Testis (tissue), 2 donors: ENCODE measurements at regions not wholly inside any gene's neighbourhood (a gene's known extent, or its start where the extent isn't known, plus 50 kb on each side); places are given as distances from the start of the nearest gene placed in this dataset.

Source experiments
- DNase-seq: peaks from one replicate; pipeline ENCODE4 v3.0.0-alpha.2; 2019
- H3K27ac ChIP-seq, 2 donors: fragments of 200-600 bp; sonication (generic); one replicate each; pipeline ENCODE4 v1.5.1; 2019
- H3K27me3 ChIP-seq: fragments of 200-600 bp; sonication (generic); one replicate; pipeline ENCODE4 v1.5.1; 2019
- H3K36me3 ChIP-seq: fragments of 200-600 bp; sonication (generic); one replicate; pipeline ENCODE4 v1.5.1; 2017; ENCODE audit warnings: low read depth; ENCODE audit errors: missing control alignments
- H3K4me1 ChIP-seq: fragments of 200-600 bp; sonication (generic); one replicate; pipeline ENCODE4 v1.5.1; 2019
- H3K4me3 ChIP-seq, 2 donors: fragments of 200-600 bp; sonication (generic); one replicate each; pipeline ENCODE4 v1.5.1; 2017 to 2019
- H3K9me3 ChIP-seq: fragments of 200-600 bp; sonication (generic); one replicate; pipeline ENCODE4 v1.5.1; 2017
- POLR2A ChIP-seq: fragments of 450-650 bp; IDR thresholded peaks from one replicate; pipeline ENCODE4 v1.6.1; 2017; ENCODE audit warnings: antibody characterized with exemption, mild to moderate bottlenecking, moderate library complexity
- WGBS, 2 donors: methylation state at CpG; one replicate each; pipeline ENCODE4 v1.1.5; 2018; 5-methylcytosine and 5-hydroxymethylcytosine counted together
- intact Hi-C: fragments of 100-400 bp; cut with DNase I; formaldehyde crosslinking; loops from one replicate; pipeline ENCODE4 v1.15.1; 2023; ENCODE audit warnings: low total_unique reads
- TF ChIP-seq, protein P1 (sequence below), 3 experiments: fragments of 450-650 bp in 2 of 3; fragments of 200-600 bp in 1 of 3; sonication (generic) in 1 of 3; IDR thresholded peaks; one replicate each; pipeline ENCODE4 v1.5.1; 2016 to 2019; ENCODE audit warnings: antibody characterized with exemption in 3 of 3, mild to moderate bottlenecking in 2 of 3, moderate library complexity in 1 of 3

DNA sequence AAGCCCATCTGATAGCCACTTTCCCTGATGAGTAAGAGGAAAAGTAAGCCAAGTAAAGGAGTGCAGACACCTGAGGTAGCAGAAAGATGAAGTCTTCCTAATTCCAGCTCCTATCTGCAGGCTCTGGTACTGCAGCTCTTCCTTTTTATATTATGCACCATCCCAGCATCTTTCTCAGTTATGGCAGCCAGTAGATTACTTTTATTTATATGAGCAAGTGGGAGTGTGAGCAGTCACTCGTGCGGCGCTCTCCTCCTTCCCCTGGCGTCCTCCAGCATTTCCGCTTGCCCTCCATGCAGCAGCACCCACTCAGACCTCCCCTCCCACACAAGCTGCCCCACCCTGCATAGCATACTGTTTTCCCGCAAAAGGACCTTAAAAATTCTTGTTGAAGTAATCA is 465.9 kb upstream of the DPPA4 start:
- no peaks in the 10 kb centered on the region for H3K27me3 ChIP-seq
- no peak overlapping the region for H3K27ac ChIP-seq

DNA sequence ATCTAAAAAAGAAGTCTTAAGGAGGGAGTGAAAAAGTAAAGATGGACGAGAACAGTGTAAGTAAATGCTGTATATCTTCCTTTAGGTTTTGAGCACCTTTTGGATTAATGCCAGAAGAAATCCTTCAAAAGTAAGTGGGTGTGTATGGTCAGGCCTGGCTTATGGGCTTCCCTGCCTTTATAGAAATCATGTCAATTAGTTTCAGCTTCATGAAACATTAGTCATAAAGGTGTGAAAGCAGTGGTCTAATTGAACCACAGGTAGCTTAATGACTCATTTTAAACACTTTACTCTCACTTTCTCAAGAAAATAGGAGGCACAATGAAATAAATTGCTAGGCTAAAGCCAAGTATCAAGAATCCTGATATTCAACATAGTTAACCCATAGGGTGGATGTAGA is 467.4 kb upstream of the DPPA4 start:
- no peak for TF ChIP-seq POLR2A
- TF ChIP-seq, protein P1, sequence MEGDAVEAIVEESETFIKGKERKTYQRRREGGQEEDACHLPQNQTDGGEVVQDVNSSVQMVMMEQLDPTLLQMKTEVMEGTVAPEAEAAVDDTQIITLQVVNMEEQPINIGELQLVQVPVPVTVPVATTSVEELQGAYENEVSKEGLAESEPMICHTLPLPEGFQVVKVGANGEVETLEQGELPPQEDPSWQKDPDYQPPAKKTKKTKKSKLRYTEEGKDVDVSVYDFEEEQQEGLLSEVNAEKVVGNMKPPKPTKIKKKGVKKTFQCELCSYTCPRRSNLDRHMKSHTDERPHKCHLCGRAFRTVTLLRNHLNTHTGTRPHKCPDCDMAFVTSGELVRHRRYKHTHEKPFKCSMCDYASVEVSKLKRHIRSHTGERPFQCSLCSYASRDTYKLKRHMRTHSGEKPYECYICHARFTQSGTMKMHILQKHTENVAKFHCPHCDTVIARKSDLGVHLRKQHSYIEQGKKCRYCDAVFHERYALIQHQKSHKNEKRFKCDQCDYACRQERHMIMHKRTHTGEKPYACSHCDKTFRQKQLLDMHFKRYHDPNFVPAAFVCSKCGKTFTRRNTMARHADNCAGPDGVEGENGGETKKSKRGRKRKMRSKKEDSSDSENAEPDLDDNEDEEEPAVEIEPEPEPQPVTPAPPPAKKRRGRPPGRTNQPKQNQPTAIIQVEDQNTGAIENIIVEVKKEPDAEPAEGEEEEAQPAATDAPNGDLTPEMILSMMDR (IDR thresholded peaks at IDR 0.05): no peak
- Histone ChIP-seq H3K4me3 (no peak overlapping the region), H3K36me3 (no peaks in the 10 kb centered on the region), H3K9me3 (no peaks in the 10 kb centered on the region), H3K27ac (no peak overlapping the region), H3K27me3 (no peaks in the 10 kb centered on the region), H3K4me1 (peaks cover 4% of the 10 kb centered on the region)
- 79 to 91% methylated on average over 1 of the region's 1 CpG for WGBS, 2 donors
- intact Hi-C loops: no loop called here
- DNase-seq: no peak

More for the DNA sequence above, 465.9 kb upstream of the DPPA4 start:
- Histone ChIP-seq H3K9me3 (no peaks in the 10 kb centered on the region), H3K36me3 (no peaks in the 10 kb centered on the region), H3K4me1 (peaks cover 4% of the 10 kb centered on the region), H3K4me3 (no peak overlapping the region)
- intact Hi-C loops: no loop called here
- TF ChIP-seq, protein P1 (IDR thresholded peaks at IDR 0.05): peak; percentile 28 to 61 (median 32)
- TF ChIP-seq POLR2A: no peak
- 48 to 55% methylated on average over 6 of the region's 6 CpGs for WGBS, 2 donors
- DNase-seq: peak; percentile 19

DNA sequence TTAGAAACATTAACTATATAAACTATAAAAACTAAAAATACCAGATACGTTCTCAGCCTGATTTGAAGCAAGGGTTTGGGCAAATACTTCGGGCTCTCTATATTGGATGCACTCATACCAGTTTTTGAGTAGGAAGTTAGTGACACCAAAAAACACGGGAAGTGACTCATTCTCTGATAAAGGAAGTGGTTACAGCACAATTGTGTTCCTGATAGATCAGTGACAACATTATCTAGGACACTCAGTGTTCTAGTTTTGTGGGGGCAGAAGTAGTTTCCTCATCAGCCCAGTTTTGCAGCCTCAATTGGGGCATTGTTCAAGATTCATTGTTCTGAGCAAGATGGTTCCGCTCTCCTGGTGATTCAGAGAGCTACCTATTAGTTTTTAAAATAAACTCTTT is 469.6 kb upstream of the DPPA4 start:
- intact Hi-C loops: no loop called here
- Histone ChIP-seq H3K27ac (peak overlapping the region; percentile 63 to 69), H3K27me3 (no peaks in the 10 kb centered on the region), H3K4me1 (peaks cover 4% of the 10 kb centered on the region), H3K36me3 (no peaks in the 10 kb centered on the region), H3K4me3 (no peak overlapping the region), H3K9me3 (no peaks in the 10 kb centered on the region)
- WGBS, 2 donors: 51 to 62% methylated on average over 4 of the region's 4 CpGs
- DNase-seq: peak; percentile 57
- no peak for TF ChIP-seq POLR2A
- TF ChIP-seq, protein P1 (IDR thresholded peaks at IDR 0.05): no peak

DNA sequence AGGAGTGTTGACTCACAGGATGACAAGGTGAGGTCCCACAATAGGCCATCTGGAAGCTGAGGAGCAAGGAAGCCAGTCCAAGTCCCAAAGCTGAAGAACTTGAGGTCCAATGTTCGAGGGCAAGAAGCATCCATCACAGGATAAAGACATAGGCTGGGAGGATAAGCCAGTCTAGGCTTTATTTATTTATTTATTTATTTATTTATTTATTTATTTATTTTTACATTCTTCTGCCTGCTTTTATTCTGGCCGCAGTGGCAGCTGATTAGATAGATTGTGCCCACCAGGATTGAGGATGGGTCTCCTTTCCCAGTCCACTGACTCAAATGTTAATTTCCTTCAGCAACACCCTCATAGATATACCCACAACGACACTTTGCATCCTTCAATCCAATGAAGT is 472.2 kb upstream of the DPPA4 start:
- no peak for DNase-seq
- Histone ChIP-seq H3K36me3 (no peaks in the 10 kb centered on the region), H3K27me3 (no peaks in the 10 kb centered on the region), H3K9me3 (no peaks in the 10 kb centered on the region), H3K4me3 (no peak overlapping the region), H3K4me1 (peaks cover 4% of the 10 kb centered on the region), H3K27ac (no peak overlapping the region)
- WGBS, 2 donors: 93 to 95% methylated on average over 3 of the region's 3 CpGs
- intact Hi-C loops: no loop called here
- TF ChIP-seq, protein P1 (IDR thresholded peaks at IDR 0.05): no peak
- no peak for TF ChIP-seq POLR2A

DNA sequence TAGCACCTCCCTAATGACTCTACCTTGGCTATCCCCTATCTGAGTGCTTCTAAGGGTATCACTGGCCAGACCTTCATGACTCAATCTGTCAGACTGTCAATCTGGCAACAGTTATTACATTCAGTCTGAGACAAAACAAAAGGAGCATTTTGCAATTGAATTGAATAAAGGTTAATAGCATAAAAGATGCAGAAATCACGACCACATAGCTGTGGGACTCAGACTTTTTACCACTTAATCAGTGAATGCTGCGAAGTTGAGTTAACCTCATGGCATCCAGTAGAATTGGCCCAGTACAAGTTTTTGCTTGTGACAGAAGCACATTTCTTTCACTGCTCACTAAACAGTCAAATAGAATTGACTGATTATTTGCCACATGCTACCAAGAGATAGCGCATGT is 480.7 kb upstream of the DPPA4 start:
- Histone ChIP-seq H3K36me3 (no peaks in the 10 kb centered on the region), H3K4me3 (no peak overlapping the region), H3K27me3 (no peaks in the 10 kb centered on the region), H3K4me1 (no peaks in the 10 kb centered on the region), H3K27ac (no peak overlapping the region), H3K9me3 (no peaks in the 10 kb centered on the region)
- intact Hi-C loops: no loop called here
- 43 to 54% methylated on average over 3 of the region's 3 CpGs for WGBS, 2 donors
- no peak for DNase-seq
- no peak for TF ChIP-seq POLR2A
- TF ChIP-seq, protein P1 (IDR thresholded peaks at IDR 0.05): no peak
